ENCODE measurements at regions not wholly inside any gene's neighbourhood (a gene's known extent, or its start where the extent isn't known, plus 50 kb on each side); places are given as distances from the start of the nearest gene placed in this dataset.
"Not testable (repeated sequence)": the region's sequence is repeated elsewhere in the genome, so short reads cannot be mapped to it uniquely, and the experiment has no call there.

DNA sequence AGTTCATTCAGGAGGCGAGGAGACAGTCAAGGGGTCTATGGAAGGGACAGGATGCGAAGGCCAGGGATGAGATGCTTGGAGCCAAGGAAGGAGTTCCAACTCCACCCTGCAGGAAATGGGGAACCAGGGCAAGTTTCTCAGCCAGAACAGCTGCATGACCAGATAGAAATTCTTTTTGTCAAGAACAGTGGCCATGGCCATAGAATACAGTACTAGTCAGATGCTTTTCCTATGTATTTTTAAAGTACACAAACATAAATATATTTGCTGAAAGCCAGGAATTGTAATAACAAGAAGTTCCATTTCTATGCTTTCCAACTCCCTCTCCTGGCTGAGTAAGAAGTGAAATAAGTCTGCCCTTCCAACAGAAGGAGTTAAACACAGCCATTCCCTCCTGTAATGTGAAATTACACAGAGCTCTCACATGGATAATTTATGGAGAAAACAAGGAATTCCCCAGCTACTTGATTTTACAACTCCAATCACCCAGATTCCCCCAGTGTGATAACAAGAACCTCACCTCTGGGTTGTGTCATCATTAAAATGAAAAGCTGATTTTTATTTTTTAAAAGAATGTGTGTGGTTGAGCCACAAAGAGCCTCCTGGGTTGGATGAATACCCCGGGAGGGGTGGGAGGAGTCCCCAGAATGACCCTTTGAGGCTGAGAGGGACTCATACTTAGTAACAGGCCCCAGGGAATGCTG lies 124.6 kb upstream of the ARHGEF3 start:
- no peak for DNase-seq (ENCODE audit: low read depth in 2 of 2)

DNA sequence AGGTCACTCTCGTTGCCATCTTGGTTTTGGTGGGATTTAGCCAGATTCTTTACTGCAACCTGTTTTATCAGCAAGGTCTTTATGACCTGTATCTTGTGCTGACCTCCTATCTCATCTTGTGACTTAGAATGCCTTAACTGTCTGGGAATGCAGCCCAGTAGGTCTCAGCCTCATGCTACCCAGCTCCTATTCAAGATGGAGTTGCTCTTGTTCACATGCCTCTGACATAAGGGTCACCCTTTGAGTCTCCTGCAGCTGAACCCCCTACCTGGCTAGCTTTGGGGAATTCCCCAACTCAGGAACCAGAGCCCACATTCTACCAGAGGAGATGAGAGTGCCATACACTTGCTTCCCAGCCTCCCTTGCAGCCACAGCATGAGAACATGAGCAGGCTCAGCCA lies 123.0 kb upstream of the ARHGEF3 start:
- DNase-seq (ENCODE audit: low read depth in 2 of 2), result not testable (repeated sequence)

DNA sequence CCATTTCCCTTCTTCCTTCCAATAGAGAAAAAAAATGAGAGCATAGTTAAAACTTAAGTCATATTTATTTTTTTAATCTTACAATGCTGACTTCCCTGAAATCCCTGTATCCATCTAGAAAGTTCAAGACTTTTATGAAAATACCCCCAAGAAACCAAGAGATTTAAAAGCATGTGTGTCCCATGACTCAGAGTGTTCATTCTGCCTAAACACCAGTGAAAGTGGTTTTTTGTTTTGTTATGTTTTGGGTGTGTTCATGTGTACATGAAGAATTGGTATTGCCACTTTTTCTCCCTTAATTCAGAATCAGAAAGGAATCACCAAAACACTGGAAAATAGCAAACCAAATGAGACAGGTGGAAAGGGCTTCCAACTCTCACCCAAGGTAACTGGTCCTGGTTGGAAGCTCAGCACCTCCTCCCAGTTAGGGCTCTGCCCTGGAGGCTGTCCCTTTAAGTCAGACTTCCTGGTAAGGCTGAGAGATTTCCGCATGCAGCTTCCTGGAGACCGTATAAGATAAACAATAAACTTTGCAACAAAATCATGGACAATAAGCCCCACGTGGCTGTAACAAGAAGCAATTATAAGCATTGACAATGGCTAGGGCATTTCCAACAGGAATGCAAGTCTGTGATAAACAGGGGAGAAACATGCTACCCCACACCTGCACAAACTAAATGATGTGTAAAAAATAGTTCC lies 121.9 kb upstream of the ARHGEF3 start:
- DNase-seq (ENCODE audit: low read depth in 2 of 2), result no peak

DNA sequence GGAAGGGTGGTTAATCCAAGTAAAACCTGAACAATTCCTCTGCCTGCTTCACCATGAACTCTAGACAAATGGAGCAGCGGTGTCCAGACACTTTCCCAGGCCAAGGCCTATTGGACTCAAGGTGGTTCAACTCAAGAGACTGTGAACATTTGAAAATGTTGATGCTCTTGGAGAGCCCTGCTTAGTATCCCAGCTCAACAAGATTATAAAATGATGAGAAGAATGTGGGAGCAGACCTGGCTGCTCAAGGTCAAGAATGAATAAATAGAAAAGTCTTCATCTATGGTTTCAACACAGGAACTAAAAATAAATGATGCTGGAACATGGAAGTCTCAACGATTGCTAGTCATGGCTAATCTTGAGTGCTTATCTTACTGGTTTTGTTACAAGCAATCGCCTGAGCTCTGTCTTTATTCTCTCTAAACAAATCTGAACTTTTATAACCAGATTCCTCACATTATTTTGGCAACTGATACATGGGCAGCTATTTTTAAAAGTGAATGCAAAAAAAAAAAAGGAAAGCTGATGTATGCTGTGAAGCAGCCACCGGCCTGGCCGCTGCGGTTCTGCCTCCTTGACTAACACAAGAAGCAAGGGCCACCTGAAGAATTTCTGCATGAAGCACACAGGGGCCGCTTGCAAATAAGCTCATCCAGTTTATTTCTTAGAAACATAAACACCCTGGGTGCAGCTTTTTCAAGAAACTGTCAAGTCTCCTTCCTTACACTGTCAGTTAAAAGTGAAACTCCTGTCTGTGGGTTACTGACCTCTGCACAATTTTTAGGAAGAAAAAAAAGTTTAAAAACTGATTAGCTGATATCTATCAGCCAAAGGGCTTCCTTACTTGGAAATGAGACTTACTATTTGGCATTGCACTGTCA lies 120.1 kb upstream of the ARHGEF3 start:
- peak in 1 of 2 donors; percentile 30 for DNase-seq (ENCODE audit: low read depth in 2 of 2)

DNA sequence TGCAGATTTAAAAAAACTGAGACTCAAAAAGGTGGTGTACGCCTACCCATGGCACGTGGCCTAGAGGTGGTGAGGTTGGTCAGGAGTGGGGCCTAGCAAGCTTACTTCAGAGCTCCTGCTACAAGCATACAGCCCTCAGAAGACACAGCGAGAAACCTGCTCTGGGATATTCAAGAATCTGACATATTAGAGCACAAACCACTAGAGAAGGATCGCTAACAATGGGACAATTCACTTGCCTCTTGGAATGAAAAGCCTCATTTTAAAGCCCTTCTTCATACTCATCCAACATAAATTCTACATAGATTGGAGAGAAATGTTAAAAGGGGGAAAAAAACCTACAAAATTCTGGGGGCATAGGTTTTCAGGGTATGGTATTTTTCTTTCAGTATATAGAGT lies 118.0 kb upstream of the ARHGEF3 start:
- DNase-seq (ENCODE audit: low read depth in 2 of 2), result no peak

DNA sequence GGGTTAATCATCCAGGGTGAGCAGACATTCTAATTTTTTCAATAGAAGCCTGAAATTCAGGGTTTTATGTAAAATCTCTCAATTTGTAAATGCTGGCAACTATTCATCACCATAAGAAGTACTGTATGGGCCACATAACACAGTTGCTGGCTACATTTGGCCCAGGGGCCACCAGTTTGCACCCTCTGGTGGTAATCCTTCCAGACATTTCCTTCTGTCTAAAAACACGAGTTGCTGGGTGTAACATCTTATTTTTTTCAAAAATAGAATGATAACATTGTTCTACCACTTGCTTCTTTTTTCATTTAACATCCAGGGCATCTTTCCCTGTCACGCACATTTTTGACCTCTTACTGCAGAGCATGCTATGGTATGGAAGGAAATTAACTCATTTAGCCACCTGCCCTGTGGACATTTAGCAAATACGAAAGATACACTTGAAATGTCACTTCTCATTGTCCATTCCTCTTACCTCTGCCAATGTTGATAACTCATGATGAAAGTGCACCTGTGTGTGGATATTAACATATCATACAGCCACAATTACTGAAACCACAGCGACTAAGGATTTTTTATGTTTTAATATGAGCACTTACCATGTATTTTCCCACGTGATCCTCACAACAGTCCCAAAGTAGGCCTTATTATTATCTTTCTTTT lies 117.5 kb upstream of the ARHGEF3 start:
- DNase-seq (ENCODE audit: low read depth in 2 of 2), result no peak

DNA sequence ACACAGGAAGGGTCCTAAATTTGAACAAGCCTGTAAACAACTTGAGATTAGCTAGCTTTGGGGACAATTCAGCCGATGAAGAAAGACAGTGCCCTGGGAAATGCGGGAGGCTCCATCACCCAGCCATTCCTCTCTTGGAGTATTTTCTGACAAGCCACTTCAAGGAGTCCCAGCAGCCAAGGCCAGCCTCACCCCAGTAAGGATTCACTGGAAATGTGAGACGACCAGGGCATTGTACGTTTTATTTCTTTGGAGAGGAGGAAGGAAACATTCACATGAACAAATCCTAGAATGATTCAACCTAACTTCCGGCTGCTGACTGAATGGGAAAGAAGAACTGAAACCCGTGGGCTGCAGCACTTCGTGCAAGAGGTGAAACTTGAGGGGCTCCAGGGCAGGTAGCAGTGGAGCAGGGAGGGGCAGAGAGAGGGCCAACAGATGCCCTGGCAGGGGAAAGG lies 116.4 kb upstream of the ARHGEF3 start:
- DNase-seq (ENCODE audit: low read depth in 2 of 2), result peak; percentile 41 to 53

DNA sequence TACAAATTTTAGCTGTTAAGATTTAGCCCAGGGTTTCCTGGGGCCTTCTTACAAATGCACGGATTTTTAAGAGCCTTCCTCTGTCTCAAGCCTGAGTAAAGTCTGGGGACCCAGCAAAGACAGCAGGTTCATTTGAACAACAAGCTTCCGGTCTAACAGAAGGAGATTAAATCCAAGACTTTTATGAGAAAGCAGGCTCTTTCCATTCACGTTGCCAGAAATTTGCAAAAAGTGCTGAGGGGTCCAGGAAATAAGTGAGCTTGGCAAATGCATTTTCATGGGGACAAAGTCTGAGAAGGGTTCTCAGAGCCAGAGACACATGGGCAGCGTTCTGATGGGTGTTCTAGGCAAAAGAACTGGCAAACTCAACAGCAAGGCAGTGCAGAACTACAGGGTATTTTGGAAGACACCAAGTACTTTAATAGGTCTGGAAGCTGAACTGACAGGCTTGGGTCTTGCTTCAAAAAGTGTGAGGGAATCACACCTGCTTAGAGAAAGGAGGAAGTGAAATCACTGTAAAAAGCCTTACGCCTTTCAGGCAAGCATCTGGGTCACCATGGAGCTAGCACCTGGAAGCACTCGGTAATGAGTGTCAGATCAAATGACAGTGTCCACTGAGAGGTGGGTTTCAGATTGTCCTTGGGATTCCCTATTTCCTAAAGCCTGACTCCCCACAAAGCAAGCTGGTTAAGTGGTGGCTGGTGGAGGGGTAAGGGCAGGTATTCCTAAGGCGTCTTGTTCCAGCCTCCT lies 115.8 kb upstream of the ARHGEF3 start:
- no peak for DNase-seq (ENCODE audit: low read depth in 2 of 2)

DNA sequence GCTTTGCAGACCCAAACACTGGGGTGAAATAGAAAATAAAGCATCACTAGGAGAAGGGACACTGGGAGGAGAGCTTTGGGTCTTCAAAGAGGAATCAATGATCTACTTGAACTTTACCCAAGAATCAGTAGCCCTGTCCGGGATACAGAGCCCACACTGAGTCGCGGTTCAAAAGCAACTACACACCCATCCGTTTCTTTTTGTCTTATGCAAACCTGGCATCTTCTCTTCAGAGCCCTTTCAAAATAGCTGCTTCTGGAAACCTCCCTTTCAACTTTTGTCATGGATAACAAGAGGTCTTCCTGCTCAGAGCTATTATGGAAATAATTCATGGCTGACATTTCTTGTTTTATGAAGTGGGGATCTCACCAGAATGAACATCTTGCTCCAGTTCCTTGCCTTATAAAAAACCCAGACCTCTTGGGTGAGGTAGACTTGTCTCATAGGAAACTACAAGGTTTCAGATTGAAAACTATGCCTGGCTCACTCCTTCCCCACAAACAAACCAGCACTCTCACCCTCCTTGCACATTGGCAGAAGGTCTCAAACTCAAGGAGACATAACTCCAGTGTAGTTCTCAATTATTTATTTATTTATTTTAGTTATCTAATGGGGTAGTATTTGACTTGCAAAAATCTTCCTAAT lies 115.1 kb upstream of the ARHGEF3 start:
- no peak for DNase-seq (ENCODE audit: low read depth in 2 of 2)

DNA sequence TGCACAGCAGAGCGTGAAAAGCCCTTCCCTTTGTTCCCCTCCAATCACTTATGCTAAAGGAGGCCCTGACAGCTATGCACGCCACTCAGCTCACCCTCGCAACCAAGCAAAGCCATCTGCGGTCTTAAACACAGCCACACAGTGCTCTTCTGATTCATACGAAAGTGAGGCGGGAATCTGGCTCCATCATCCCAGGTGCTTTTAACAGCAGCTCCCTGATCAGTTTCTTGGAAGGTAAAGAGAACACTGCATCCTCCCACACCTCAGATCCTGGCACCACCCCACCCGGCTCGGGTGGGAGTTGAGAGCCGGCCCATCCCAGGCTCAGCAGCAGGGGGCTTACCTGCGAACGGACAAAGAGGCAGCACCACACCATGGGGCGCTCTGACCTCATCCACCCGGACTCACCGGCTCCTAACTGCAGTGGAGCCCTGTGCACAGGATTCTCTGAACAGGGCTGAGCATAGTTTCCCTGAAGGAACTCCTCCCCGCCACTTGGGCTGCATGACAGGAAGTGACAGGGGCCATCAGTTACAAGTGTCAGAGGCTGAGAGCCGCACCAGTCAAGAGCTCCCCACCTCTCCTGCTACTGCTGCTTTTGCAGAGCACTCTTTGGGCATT lies 114.3 kb upstream of the ARHGEF3 start:
- DNase-seq (ENCODE audit: low read depth in 2 of 2), result peak; percentile 56 to 59

DNA sequence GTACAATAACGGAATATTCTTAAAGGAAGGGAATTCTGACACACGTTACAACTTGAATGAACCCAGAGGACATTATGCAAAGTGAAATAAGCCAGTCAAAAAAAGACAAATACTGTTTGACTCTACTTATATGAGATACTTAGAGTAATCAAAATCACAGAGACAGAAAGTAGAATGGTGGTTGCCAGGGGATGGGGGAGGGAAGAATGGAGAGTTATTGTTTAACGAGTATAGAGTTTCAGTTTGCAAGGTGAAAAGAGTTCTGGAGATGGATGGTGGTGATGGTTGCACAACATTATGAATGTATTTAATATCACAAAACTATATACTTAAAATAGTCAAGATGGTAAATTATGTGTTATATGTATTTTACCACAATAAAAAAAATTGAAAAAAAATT lies 112.9 kb upstream of the ARHGEF3 start:
- no peak for DNase-seq (ENCODE audit: low read depth in 2 of 2)

DNA sequence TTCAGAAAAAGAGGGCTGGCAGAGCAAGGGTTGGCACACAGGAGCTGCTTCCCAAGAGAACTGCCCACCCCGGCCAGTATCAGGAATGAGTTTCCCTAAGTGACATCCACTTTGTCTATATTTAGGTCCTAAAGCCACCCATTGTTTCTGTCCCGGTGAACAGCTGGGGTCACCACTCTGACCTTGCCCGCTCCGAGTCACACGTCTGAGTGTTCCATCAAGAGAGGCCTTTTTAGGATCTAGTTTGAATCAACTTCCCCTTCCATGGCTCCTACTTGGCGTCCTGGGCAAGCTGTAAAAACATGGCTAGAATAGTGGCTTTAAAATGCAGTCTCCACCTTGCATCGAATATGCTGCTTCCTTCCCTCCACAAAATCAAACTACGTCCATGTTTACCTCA lies 109.6 kb upstream of the ARHGEF3 start:
- DNase-seq (ENCODE audit: low read depth in 2 of 2), result no peak

DNA sequence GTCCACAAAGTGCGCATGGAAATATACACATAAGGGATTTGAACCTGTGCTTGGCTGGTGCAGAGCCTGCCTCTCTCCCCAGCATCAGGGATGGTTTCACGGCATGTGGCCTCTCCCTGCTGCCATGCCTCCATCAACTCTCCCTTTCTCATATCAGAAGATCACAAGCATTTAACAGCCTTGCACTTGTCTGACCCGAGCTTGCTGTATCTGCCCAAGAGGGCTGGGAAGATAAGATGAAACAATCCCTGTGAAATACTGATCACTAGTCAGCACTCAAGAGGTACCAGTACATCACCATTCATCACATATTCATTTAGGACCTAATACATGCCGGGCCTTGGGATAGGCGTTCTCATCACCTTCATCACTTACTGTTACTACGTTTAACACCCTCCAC lies 107.6 kb upstream of the ARHGEF3 start:
- no peak for DNase-seq (ENCODE audit: low read depth in 2 of 2)

DNA sequence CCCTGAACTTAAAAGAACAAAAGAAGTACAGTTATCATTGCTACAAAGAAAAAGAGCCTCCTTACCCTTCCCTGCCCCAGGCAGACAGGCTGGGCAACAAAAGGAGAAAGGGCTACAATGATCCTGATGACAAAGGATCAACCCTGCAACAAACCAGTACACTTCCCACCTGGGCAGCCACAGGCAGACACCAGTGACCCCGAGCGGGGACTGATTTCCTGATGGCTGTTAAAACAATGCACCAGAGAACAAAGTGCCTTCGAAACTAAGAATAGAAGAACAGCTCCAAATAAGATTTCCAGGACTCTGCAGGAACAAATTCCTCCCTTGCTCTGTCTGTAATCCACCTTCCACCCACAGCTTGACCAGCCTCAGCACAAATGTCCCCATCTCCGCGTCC lies 106.3 kb upstream of the ARHGEF3 start:
- no peak for DNase-seq (ENCODE audit: low read depth in 2 of 2)

DNA sequence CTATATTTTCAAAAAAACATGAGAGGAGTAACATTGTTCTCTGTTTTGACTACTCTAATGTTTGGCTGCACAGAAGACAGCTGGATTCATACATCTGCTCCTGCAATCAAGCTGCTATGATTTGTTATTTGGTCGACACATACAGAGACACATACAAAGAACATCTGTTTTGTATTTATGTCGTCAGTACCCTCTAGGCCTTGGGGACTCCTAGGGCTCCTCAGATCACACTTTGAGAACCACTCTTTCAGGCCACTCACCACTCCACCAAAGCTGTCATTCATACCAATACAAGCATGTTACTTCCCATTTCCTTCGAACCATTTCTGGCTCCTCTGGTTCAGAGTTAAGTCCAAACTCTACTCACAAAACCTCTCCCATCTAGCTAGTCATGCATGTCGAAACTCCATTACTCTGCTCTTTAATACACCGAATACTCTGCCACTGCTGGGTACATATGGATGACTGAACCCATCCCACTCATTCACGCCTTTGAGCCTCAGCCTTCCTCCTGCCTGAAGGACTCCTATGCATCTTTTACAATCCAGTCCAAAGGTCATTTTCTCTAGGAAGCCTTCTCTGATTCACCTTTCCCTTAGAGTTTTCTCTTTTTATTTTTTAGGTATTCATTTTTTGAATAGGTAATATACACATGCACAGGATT lies 102.9 kb upstream of the ARHGEF3 start:
- no peak for DNase-seq (ENCODE audit: low read depth in 2 of 2)

DNA sequence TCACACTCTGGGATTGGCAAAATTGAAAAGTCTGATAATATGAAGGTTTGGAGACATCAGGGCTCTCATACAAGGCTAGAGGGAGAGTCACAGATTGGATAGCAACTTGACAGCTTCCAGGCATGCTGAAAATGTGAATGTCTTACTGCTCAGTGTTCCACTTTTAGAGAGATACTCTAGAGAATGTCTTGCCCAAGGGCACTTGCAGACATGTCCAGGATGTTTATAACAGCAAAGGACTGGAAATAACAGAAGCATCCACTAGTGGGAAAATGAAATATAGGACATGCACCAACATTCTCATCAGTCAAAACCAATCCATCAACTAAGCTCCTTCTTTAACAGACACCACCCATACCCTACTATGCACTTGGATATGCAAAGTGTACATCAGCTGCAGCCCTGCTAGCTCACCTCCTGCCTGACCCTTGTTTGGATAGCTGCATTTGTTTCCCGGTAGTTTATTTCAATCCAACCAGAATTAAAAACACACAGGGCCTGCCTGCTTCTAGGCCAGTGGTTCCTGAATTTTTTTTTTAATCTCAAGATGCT lies 101.6 kb upstream of the ARHGEF3 start:
- DNase-seq (ENCODE audit: low read depth in 2 of 2), result no peak

DNA sequence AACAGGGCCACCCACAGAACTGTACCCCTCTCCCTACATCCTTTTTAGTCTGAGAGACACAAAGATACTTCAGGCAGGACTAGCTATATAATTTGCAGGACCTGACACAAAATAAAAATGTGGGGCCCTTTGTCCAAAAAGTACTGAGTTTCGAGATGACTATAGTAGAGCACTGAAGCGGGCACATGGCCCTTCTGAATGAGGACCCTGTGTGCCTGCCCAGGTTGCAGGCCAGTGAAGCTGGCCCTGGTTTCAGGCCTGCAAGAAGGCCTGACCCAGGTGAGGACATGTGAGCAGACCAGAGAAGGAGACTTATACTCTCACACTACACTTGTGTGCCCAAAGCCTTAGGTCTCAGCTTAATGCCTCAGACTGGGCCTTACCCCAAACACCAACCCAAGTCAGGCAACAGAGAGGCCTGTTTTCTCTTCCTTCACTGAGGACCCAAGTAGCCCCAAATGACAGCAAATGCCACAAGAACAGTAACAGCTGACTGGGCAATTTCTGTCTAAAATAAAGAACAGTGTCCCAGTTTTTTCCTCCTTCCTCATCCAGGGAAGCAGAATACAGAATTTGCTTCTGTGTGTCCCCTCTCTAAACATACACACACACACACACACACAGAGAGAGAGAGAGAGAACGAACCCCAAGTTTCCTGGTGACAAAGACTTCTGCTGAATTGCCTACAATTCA lies 100.9 kb upstream of the ARHGEF3 start:
- DNase-seq (ENCODE audit: low read depth in 2 of 2), result no peak

DNA sequence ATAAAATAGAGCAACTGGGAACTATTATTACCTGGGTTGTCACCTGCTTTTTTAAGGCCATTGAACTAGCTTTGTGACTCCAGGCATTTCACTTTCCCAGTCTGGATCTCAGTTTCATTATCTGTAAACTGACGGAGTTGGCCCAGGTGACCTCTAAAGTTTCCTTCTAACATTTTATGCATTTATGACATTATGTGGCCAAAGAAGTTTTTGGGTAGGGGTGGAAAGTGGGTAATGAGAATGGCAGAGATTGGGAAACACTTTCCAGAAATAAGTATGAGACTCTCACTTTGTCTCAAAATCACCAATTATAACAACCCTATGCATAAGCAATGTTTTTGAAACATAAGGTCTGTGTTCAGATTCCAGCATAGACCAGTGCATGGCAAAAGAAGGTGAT lies 99.1 kb upstream of the ARHGEF3 start:
- no peak for DNase-seq (ENCODE audit: low read depth in 2 of 2)

DNA sequence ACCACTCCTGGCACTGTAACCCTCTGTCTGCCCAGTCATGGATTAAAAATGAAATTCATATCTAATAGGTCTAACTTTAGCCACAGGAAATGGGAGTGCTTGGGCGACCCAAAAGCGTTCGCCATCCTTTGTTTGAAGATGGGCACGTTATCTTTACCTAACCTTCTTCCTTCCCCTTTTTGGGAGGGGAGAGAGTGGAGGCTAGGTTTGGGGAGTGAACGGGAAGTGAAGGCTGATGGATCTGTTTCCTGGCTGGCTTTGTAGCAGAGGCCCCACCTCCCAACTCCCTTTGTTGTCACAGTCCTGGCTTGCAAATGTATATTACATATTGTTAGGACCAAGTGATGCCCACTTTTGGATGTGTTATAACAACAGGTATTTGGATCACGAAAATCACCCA lies 98.1 kb upstream of the ARHGEF3 start:
- DNase-seq (ENCODE audit: low read depth in 2 of 2), result no peak
